K562 (cell line): ENCODE measurements at regions not wholly inside any gene's neighbourhood (a gene's known extent, or its start where the extent isn't known, plus 50 kb on each side); places are given as distances from the start of the nearest gene placed in this dataset.

ENCODE experiments used
- ATAC-seq: fragments of 200-7000 bp; cut with Tn5 transposase; 3 replicates; pipeline ENCODE4 v1.9.1; 2020; ENCODE audit warnings: moderate library complexity
- BruUV-seq: library from RNA; stranded (reverse); fragments of 400-500 nt; replicated peaks from 2 replicates; lab custom pipeline; 2021; lab: Mats Ljungman, UMichigan
- CTCF ChIA-PET: fragments of 300-600 bp; formaldehyde crosslinking; extraction: SDS; loops from one replicate; lab custom pipeline; 2021; ENCODE audit warnings: low intra/inter-chr PET ratio; lab: Yijun Ruan, JAX
- POLR2A ChIA-PET: fragments of 300-600, 350-650 bp; sonication (Branson Sonifier 250); formaldehyde crosslinking; extraction: SDS; loops from one replicate; lab custom pipeline; 2021; ENCODE audit warnings: antibody characterized with exemption, inconsistent platforms; lab: Yijun Ruan, JAX
- DNase-seq, 4 experiments: peaks; one replicate each; pipeline versions ENCODE4 v3.0.0 to v3.0.0-alpha.2; 2011 to 2018; ENCODE audit warnings: low spot score in 3 of 4, mixed read lengths in 3 of 4; ENCODE audit errors: extremely low read depth in 1 of 4
- FAIRE-seq: peaks from 2 replicates; lab custom pipeline; 2011; peaks lifted over from hg19 to GRCh38; lab: Jason Lieb, UNC
- H2AFZ ChIP-seq: 2 replicates; pipeline ENCODE4 v1.6.0; 2011; ENCODE audit warnings: low read depth, low read length, control low read depth, inconsistent platforms
- H3K27ac ChIP-seq: fragments of 200-600 bp; 3 replicates; pipeline ENCODE4 v1.8.0; 2011; ENCODE audit warnings: low read depth, mild to moderate bottlenecking, control low read depth, inconsistent platforms, low read length, moderate library complexity, mixed read lengths; ENCODE audit errors: extremely low read depth
- H3K27me3 ChIP-seq, 2 experiments: fragments of 300-600 bp in 1 of 2; 2 replicates in 1 of 2; 3 replicates in 1 of 2; pipeline versions ENCODE4 v1.6.0 to v1.8.0; 2011; ENCODE audit warnings: inconsistent platforms in 2 of 2, low read length in 2 of 2, mild to moderate bottlenecking in 1 of 2, mixed read lengths in 1 of 2, moderate library complexity in 1 of 2; ENCODE audit not compliant: control insufficient read depth in 2 of 2, insufficient read depth in 2 of 2
- H3K36me3 ChIP-seq: fragments of 300-600 bp; 3 replicates; pipeline ENCODE4 v1.8.0; 2011; ENCODE audit warnings: mild to moderate bottlenecking, low read length, inconsistent platforms; ENCODE audit not compliant: control insufficient read depth, insufficient read depth
- H3K4me1 ChIP-seq, 2 experiments: fragments of 200-600 bp in 1 of 2; replicated peaks in 1 of 2; 2 replicates in 1 of 2; 3 replicates in 1 of 2; pipeline versions ENCODE4 v1.5.1 to v1.8.0; 2011; ENCODE audit warnings: inconsistent platforms in 2 of 2, low read length in 2 of 2, mild to moderate bottlenecking in 1 of 2, mixed read lengths in 1 of 2, moderate library complexity in 1 of 2; ENCODE audit not compliant: control insufficient read depth in 2 of 2, insufficient read depth in 2 of 2
- H3K4me2 ChIP-seq: 2 replicates; pipeline ENCODE4 v1.6.1; 2011; ENCODE audit warnings: low read length, control low read depth, inconsistent platforms, mixed read lengths; ENCODE audit not compliant: insufficient read depth
- H3K4me3 ChIP-seq: fragments of 200-600 bp; sonication (generic), shearing (Covaris generic); 2 replicates; pipeline ENCODE4 v1.5.1; 2016; ENCODE audit warnings: control low read depth, inconsistent platforms
- H3K79me2 ChIP-seq: fragments of 200-600 bp; 3 replicates; pipeline ENCODE4 v1.8.0; 2011; ENCODE audit warnings: low read length, inconsistent platforms; ENCODE audit not compliant: control insufficient read depth, insufficient read depth
- H3K9ac ChIP-seq, 2 experiments: 2 replicates each; pipeline versions ENCODE4 v1.6.0 to v1.6.1; 2011; ENCODE audit warnings: low read depth in 2 of 2, low read length in 2 of 2, control low read depth in 1 of 2, inconsistent platforms in 1 of 2, mild to moderate bottlenecking in 1 of 2, mixed read lengths in 1 of 2; ENCODE audit not compliant: insufficient read depth in 1 of 2
- H3K9me1 ChIP-seq: one replicate; pipeline ENCODE4 v1.6.0; 2011; ENCODE audit warnings: inconsistent platforms, mild to moderate bottlenecking, low read length, moderate library complexity; ENCODE audit not compliant: control insufficient read depth, insufficient read depth
- H3K9me3 ChIP-seq: replicated peaks from 2 replicates; pipeline ENCODE4 v1.5.1; 2011; ENCODE audit warnings: low read depth, low read length, inconsistent platforms; ENCODE audit not compliant: control insufficient read depth, insufficient read depth
- H4K20me1 ChIP-seq: replicated peaks from 2 replicates; pipeline ENCODE4 v1.6.1; 2011; ENCODE audit warnings: low read length, inconsistent platforms, mixed read lengths; ENCODE audit not compliant: control insufficient read depth, insufficient read depth
- E4F1 ChIP-seq: fragments of 250-450 bp; sonication (Bioruptor Pico); IDR thresholded peaks from 2 replicates; pipeline ENCODE4 v1.5.0; 2021; ENCODE audit warnings: mild to moderate bottlenecking, borderline replicate concordance
- PREB ChIP-seq: sonication (generic); formaldehyde crosslinking; IDR thresholded peaks from 2 replicates; pipeline ENCODE4 v1.8.1; 2023; ENCODE audit warnings: mild to moderate bottlenecking, missing genetic modification reagents
- RBM25 ChIP-seq: fragments of 200-400 bp; formaldehyde crosslinking; IDR thresholded peaks from 2 replicates; pipeline ENCODE4 v1.6.1; 2018; ENCODE audit warnings: low read length, low read depth, moderate library complexity; ENCODE audit not compliant: severe bottlenecking
- RREB1 ChIP-seq: fragments of 250-450 bp; sonication (Bioruptor Pico); IDR thresholded peaks from 2 replicates; pipeline ENCODE4 v1.4.0; 2020
- TSC22D4 ChIP-seq: fragments of 450-650 bp; IDR thresholded peaks from 2 replicates; pipeline ENCODE4 v1.6.1; 2016; ENCODE audit warnings: missing genetic modification characterization, missing biosample characterization, control low read depth
- U2AF1 ChIP-seq: fragments of 200-400 bp; formaldehyde crosslinking; optimal IDR thresholded peaks from 2 replicates; pipeline ENCODE3; 2017; ENCODE audit warnings: mild to moderate bottlenecking, low read depth, low read length, moderate library complexity
- ZKSCAN1 ChIP-seq: fragments of 150-350 bp; IDR thresholded peaks from 2 replicates; pipeline ENCODE4 v1.6.1; 2016; ENCODE audit warnings: low read depth, low read length
- ZNF592 ChIP-seq: fragments of 450-650 bp; IDR thresholded peaks from 2 replicates; pipeline ENCODE4 v1.6.1; 2017; ENCODE audit warnings: antibody characterized with exemption, mild to moderate bottlenecking
- ZNF79 ChIP-seq: fragments of 250-450 bp; sonication (Bioruptor Pico); IDR thresholded peaks from 2 replicates; pipeline ENCODE4 v1.4.0; 2020; ENCODE audit warnings: low read depth, mild to moderate bottlenecking, moderate library complexity
- WGBS: fragments of 100-300 bp; shearing (Covaris generic); methylation state at CpG from one replicate; pipeline ENCODE4 v1.1.6; 2016; ENCODE audit warnings: low coverage, mixed read lengths; ENCODE audit not compliant: insufficient coverage; ENCODE audit errors: missing lambda C conversion rate; 5-methylcytosine and 5-hydroxymethylcytosine counted together
- in situ Hi-C: fragments of 300-500 bp; cut with MboI; formaldehyde crosslinking; loops from 4 replicates; pipeline ENCODE4 v1.15.0; 2018; ENCODE audit warnings: inconsistent platforms, mixed read lengths
- intact Hi-C: fragments of 100-400 bp; cut with micrococcal nuclease; formaldehyde crosslinking; loops from 2 replicates; pipeline ENCODE4 v1.14.2; 2022

GRCh38 chr5:165266939-165267338 is 1761.5 kb downstream of the MAT2B start:
- in situ Hi-C loops (no loop called here), intact Hi-C loops (no loop called here)
- no peaks in the 10 kb centered on the region for H3K79me2 ChIP-seq
- no peak overlapping the region for H3K4me3 ChIP-seq
- ChIA-PET CTCF (no interaction called here), POLR2A (no interaction called here)
- H4K20me1 ChIP-seq: no peaks in the 10 kb centered on the region
- ATAC-seq (no peak), DNase-seq (no peak), FAIRE-seq (no peak)
- H3K36me3 ChIP-seq: no peaks in the 10 kb centered on the region
- no peaks in the 10 kb centered on the region for H3K4me1 ChIP-seq
- H3K4me2 ChIP-seq: no peak overlapping the region
- H2AFZ ChIP-seq: no peak overlapping the region
- 0% methylated on average over 4 of the region's 4 CpGs for WGBS
- no TSS peak for BruUV-seq
- no peaks in the 10 kb centered on the region for H3K9me3 ChIP-seq
- no peak overlapping the region for H3K27ac ChIP-seq
- no peaks in the 10 kb centered on the region for H3K9me1 ChIP-seq
- H3K9ac ChIP-seq: no peak overlapping the region
- no peaks in the 10 kb centered on the region for H3K27me3 ChIP-seq
- TF ChIP-seq PREB (no peak), E4F1 (CRISPR knock-in tag) (no peak), ZNF592 (no peak), RBM25 (no peak), RREB1 (no peak), U2AF1 (no peak), ZNF79 (CRISPR knock-in tag) (no peak), TSC22D4 (no peak), ZKSCAN1 (no peak)
